HG03439 (cell line): ENCODE measurements at regions not wholly inside any gene's neighbourhood (a gene's known extent, or its start where the extent isn't known, plus 50 kb on each side); places are given as distances from the start of the nearest gene placed in this dataset.

ENCODE experiments used
- ATAC-seq: cut with Tn5 transposase; IDR thresholded peaks from one replicate; pipeline ENCODE4 v1.9.1; 2021; ENCODE audit warnings: mild to moderate bottlenecking, moderate library complexity; ENCODE audit not compliant: unreplicated experiment

DNA sequence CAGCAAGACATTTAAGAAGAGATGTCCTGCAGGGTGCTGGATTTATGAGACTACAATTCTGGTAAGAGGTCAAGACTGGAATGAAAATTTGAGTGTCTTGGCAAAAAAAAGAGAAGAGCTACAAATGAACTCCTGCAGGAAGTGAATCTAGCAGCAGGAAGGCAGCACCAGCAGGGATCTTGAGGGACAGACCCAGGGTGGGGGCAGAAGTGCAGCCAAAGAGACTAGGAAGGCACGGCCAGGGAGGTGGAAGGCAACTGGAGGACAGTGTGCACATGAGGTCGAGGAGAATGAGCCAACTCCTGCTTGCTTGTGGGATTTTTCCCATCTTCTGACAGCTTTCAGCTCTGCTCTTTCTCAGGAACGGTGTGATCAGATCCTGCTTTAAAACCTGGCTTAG lies 263.2 kb downstream of the BUD13 start:
- no peak for ATAC-seq

DNA sequence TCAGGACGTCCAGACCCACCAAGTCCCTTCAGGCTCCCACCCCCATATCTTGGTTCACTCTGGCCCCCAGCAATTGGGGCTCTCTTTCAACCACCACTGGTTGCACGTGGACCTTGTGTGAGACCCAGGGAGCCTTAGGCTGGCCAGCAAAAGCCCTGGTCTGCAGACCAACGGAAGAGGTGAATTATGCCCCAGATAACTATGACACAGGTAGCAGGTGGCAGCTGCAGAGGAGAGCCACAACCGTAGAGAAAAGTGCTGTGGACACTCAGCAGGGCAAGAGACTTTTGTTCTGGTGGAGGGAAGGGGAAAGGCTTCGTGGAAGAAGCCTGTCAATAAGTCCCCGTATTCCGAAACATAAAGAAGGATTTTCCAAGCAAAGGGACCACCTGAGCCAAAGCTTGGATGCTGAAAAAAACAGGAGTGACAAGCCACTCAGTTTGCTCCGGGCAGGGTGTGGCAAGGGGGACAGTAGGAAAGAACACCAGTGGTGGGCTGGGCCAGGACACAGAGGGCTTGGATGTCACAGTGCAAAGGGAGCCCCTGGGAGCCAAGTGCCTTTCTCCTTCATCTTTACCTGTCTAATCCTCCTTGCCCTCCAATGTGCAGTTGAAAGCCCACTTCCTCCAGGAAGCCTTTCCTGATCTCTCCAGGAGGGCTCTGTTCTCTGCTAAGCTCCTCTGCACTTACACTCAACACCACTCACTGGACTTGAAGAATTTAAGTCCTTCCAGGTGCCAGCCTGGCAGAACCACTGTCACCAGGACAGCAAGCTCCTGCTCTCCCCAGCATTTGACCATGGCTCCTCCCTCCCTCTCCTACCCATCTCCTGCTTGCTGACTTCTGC lies 264.7 kb downstream of the BUD13 start:
- ATAC-seq, result no peak

DNA sequence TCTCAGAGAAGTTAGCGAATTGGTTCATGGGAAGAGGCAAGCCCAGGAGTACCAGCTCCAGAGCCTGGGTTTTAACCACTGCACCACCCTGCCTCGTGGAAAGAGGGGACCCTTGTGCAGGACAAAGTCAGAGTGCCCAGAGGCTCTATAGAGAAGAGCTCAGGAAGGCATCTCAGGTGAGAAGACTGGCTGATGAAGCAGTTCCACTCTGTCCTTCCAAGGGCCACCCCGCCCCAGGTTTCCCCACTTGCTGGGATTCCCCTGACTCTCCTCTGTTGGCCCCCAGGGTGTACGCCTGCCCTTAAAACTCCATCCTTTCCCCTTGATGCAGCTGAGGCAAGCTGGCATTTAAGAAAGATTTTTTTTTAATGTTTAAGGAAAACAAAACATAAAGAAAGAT lies 265.8 kb downstream of the BUD13 start:
- no peak for ATAC-seq

DNA sequence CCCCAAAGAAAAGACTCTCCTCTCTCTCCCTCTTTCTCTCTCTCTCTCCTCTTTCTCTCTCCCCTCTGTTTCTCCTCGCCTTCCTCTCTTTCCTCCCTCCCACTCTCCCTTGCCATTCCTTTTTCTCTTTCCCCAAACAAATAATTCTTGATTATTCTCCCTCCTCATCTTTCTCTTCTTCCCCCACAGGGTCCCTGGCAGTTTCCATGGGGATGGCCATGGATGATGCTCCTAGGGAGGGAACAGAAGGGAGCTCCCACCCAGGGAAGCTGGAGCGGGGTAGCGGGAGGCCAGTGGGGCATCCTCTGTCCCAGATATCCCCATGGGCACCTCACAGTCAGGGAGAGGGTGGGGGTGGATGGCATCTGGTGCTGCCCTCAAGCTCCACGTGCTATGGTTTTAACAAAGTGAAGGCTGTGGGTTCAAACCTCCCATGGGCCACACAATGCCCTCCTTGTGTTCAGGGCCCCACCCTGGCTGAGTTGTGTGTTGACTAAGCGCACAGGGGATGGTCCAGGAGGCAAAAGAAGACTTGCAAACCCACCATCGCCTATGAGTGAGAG lies 266.4 kb downstream of the BUD13 start:
- no peak for ATAC-seq

DNA sequence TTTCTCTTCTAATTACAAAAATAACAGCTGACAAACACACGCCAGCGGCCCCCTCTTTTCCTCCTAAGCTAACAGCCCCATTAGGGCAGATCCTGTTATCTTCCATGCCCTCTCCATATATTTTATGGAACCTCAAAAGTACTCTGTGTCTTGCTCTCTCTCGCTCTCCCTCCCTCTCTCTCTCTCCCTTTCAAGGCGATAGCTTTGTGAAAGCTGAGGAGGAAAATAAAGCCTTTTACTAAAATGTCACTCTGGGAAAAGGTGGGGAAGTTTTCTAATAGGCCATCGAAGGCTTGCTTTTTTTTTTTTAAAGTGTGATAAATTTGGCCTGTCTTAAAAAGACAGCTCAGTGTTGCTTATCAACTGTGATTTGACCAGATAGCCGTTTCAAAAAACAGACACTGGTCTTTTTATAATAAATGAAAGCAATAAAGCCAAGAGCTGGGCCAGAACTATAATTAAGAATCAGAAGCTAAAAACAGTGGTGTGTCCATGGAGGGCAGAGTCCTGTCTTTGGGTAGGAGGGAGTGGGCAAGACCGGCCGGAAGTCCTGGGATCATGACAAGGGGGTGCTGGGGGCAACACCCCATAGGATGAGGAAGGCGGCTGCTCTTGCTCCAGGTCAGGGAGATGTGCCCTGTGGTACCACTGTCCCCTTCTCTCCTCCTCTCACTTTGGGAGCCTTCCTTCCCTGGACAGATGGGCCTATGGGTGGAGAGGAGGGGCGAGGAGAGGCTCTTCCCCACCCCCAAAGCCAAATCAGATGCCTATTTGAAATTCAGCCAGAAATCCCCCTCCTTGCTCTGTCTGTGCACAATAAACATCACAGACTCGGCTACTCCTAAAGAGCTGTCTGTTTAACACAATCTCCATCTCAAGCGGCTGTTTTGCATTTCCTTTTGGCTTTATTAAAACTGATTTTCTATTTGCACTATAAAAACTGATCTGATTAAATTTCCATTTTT lies 267.2 kb downstream of the BUD13 start:
- no peak for ATAC-seq

DNA sequence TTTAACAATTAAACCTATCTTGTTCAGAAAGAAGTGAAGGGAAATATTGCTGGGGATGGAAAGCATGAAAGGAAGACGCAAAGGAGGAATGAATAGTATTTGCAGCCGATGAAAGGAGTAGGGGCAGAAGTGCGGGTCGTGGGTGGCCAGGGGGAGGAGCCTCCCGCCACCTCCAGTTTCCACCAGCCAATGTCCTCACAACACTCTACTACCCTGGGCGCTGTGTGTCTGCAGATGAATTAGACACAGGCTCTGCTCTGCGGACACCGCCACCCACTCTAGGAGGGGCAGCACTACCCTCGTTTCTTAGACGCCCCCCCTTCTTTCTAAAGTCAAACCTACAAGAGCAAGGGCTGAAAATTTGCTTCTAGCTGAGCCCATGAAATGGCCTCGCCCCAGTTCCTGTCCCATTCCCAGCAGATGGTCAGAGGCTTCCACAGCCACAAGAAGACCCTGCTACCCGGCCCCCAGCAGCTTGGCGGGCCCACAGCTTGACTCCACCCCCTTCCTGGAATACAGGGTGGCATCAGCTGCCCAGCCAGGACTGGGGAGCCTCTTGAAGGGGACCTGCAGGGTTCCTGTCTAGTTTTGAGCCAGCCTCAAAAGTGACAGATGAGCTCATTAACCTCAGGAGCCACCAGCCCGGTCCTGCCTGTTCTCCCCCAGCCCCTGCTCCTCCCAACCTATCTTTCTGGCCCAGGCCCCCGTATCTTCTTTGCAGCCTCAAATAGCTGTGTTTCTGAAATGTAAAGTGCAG lies 268.1 kb downstream of the BUD13 start:
- no peak for ATAC-seq

DNA sequence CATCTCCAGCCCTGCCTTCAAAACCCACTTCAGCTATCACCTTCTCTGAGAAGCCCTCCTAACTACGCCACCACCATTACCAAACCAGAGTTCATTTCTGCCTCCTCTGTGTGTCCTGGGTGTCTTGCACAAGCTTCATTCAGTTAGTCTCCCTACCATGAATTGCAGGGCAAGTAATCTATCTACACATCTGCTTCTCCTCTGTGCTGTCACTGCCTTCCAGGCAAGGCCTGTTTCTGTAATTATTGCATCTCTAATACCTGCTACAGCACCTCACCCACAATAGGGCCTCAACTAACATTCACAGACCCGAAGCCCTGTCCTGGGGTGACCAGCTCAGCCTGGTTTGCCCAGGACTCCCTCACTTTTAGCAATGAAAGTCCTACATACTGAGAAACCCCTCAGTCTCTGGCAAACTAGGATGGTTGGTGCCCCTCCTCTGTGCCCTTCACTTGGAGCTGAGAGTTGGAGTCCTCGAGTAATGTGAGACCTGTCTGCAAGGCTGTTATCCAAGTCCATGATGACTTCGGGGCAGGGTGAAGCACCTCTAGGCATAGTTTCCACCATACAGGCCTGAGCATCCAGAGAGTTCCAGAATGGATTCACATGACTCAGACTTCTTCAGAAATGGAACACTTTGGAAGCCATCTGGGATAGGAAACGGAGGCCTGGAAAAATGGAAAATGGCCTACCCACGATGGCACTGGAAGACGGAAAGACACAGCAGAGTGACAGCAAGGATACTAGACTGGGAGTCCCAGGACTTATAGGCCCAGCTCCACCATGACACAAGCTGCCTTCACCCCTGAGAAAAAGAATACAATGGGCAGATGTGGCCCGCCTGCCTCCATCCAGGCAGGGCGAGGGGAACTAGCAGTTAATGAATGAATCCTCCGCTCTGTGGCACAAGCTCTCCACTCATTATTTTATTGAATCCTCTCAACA lies 269.3 kb downstream of the BUD13 start:
- no peak for ATAC-seq

DNA sequence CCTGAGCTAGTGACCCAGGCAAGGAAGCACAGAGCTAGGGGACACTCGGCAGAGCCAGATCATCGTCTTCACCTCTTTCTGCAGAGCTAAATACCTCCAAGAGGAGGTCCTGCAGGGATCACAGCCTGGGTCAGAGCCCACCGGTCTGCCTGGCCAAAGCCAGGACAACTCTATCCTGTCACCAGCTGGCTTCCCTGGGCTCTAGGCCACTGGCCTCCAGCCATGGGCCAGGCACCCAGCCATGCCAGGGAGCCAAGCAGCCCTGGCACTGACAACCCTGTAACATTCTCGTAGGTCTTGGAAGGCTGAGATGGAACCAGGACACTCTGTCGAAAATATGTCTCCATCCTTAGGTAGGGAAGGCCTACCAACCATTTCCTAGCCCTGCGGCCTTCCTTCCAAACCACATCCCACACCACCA lies 270.1 kb downstream of the BUD13 start:
- no peak for ATAC-seq

DNA sequence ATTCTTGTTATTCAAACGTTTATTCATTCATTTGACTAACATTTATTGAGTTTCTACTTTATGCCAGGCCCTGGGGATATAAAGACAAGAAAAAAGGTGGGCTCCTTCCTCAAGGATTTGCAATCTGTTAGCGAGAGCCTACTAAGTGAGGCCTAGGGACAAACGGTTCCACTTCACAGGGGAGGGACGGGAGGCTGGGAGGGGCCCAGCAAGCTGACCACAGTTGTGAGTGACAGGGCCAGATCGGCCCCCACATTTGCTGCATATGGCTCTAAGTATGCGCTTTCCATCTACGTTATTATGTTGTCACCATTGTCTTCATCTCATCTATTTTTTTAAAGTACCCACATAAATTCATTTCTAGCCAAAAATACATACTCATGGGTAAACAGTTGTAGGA lies 271.1 kb downstream of the BUD13 start:
- ATAC-seq, result no peak

DNA sequence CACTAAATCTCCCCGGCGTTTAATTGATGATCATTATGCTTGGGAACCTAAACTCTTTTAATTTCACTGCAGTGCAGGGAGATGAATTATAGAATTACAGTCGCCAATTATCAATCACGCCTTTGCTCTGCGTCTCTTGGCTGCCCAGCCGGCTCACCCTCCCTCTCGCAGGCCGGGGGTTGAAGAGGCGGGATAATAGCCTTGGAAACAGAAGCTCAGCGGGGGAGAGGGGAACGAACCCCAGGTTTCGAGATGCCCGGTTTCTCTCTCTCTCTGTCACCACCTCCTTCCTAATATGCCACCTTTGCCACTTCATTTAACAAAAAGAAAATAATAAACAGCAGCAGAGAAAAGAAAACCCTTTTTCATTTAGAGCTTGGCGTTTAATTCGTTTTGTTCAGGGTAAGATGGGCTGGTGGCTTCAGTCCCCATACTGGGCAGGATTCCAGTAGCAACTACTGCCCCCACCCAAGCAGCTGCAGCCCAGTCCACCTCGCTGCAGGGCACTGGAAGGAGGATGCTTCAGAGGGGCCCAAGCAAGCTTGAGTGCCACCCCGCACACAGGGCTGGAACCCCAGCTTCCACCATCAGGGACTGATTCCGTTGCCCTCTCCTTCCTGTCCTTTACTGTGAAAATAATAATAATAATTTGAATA lies 271.7 kb downstream of the BUD13 start:
- no peak for ATAC-seq

DNA sequence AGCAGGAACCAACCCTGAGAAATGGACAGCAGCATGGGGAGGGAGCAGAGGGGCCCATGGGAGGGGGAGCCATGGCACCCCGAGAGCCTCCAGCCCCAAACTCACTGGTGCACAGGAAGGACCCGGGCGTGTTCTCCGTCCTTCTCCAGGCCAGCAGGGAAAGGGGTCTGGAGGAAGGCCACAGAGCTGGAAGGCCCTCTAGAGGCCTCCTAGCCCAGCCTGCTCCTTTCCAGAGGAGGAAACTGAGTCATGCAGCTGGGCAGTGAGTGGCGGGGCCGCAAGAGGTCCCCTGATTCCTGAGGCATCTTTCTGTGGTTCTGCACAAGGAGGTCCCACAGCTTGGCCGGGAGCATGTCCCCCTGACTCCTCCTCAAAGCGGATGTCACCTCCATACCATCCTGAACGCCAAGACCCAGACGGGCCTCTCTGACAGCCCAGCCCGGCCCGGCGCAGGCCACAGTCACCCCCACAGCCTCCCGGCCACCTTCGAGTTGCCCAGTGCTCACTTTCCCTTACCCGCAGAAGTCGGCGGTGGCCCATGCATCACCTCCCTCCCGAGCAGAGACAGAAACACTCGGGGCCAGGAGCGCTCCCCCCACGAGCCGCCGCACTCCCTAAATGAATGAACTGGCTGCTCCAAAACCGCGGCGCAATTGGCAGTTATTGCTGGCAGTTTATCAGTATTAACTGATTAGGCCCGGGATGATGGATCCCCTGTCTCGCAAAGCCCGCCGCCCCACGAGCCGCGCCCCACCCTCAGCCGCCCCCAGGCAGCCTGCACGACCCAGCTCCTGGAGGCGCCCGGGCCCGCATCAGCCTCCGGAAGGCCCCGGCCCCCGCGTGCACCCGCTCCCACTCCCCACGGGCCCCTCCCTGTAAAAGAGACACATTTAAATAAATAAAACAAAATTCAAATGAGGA lies 272.5 kb downstream of the BUD13 start:
- ATAC-seq, result no peak

DNA sequence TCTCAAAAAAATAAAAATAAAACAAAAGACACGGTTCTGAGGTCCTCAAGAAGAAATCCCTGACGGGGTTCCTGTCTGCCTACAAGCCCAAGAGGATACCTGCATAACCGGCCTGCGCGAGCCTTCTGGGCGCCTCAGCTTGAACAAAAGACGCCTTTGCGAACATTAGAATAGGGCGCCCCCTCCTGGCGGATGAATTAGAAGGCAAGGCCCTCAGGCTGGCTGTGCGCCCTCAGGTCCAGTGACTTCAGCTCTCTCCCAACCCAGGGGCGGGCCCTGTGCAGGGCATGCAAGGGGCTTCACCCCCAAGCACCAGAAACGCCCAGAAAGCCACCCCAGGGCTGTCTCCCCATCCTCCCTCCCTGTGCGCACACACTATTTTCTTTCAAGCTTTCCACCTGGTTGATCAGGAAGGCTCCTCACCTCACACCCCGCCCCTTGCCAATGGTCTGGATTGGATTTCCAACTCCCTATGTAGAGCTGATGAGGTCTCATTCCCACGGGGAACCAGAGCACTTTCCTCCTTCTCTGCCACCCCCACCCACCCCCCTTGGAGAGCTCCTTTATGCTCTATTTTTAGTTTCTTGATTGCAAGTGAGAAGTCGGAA lies 273.3 kb downstream of the BUD13 start:
- ATAC-seq, result no peak

DNA sequence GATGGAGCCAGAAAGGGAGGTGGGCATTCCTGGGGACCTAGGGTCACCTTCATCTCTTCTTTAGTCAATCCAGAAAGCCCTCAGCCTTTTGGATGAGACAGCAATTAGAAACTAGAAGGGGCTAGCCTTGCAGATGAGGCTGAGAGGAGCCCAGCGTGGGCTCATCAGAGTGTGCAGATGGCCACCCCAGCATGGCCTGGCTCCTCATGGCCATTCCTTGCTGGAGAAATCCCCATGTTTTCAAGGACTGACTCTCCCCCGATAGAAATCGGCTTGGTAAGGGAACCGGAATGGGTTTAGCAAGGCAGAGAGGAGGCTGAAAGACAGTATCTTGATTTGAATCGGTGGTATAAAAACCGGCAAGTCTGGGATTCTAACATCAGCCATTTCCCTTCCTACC lies 274.6 kb downstream of the BUD13 start:
- no peak for ATAC-seq

DNA sequence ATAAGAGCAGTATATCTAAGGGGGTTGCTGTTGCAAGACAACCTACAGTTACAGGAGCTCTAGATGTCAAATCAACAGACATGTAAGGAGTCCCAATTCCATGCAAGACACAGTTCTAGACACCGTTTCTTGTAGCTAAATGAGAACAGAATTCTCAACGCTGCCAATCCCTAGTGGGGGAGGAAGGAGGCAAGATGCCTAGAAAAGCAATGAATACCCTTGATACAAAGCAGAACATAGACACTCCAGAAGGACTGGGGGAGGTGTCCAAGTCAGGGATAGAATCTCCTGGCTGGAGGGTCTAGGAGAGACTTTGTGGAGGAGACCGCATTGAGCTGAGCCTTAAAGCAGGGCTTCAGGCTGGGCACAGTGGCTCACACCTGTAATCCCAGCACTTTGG lies 280.2 kb downstream of the BUD13 start:
- ATAC-seq, result no peak

DNA sequence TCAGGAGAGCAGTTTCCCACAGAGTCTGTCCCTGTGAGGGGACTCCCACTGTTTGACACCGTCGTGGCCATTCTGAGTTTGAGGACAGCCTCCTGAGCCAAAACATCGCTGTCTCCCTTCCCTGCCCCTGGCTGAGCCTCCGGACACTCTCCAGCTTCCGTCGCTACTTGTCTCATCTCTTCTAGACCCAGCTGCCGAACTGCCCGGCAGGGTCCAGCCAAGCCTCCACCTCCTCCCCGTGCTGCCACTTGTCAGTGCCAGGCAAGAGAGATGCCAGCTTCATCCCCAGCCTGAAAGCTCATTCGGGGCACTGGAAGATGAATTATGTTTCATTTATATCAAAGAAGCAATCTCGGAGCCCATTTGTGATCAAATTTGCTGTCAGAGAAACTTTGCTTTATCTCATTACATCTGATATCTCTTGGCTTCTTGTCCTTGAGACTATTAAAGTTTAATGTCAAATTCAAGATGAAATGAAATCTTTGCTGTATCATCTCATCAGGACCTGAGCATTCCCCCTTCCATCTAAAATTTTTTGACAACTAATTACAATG lies 283.9 kb downstream of the BUD13 start:
- ATAC-seq, result no peak

DNA sequence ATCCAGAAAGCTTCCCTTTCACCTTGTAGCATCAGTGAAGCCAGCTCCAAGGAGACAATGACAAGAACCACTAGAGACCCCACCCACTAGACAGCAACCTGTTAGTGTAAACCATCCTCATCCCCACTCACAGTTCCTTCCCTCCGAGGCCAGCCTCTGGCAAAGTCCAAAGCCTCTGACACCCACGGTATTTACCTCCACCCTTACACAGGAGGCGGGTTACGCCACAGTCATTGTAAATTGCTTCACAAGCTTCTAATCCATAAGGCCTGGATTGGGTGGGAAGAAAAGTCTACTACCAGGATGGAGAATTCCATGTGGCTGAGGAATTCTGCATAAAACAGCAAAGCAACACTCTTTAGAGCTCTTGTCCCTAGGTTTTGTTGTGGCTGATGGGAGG lies 287.4 kb downstream of the BUD13 start:
- no peak for ATAC-seq

DNA sequence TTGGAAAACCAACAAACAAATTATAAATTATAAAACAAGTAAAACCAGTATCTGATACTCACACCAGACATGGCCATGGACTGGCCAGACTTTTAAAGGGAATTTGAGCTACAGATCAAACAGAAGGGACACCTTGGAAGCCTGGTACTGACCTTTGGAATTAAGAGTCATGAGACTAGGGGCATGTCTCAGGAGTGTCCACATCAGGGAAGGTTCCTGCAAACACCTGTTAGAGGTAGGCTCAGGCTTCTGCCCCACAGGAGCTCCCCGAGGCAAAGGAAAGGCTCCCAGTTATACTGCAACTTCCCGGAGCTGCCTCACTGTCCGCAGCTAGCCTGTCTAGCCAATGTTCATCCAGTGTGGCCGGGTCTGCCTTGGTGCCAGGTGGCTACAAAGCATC lies 290.1 kb downstream of the BUD13 start:
- ATAC-seq, result no peak
